ENCODE measurements at regions not wholly inside any gene's neighbourhood (a gene's known extent, or its start where the extent isn't known, plus 50 kb on each side); places are given as distances from the start of the nearest gene placed in this dataset.

DNA sequence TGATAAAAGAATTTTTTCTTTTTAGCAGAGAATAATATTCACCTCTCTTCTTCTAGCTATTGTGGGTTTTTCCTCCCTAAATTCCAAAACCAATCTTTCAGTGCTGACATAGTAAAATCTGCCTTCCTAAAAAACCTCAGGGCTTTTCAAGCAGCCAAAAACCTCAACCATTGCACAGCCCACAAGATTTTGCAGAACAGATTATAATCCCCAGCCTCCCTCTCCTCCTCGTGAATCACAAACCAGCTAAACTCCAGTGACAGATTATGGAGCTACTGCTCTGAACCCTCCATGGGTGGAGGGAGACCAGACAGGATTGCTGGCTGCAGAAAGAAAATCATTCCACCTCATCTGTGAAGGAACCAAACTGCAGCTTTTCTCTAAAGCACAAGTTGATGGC, 341.6 kb downstream of the SOX9 start:
- TF ChIP-seq, protein P1, sequence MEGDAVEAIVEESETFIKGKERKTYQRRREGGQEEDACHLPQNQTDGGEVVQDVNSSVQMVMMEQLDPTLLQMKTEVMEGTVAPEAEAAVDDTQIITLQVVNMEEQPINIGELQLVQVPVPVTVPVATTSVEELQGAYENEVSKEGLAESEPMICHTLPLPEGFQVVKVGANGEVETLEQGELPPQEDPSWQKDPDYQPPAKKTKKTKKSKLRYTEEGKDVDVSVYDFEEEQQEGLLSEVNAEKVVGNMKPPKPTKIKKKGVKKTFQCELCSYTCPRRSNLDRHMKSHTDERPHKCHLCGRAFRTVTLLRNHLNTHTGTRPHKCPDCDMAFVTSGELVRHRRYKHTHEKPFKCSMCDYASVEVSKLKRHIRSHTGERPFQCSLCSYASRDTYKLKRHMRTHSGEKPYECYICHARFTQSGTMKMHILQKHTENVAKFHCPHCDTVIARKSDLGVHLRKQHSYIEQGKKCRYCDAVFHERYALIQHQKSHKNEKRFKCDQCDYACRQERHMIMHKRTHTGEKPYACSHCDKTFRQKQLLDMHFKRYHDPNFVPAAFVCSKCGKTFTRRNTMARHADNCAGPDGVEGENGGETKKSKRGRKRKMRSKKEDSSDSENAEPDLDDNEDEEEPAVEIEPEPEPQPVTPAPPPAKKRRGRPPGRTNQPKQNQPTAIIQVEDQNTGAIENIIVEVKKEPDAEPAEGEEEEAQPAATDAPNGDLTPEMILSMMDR (IDR thresholded peaks at IDR 0.05) = no peak
- no peak for TF ChIP-seq POLR2A (IDR thresholded peaks at IDR 0.05)
